BLaER1 treated with 17β-estradiol and CSF1 and Interleukin-3, amounts not matched to agents 10 nM and 100 nM (cell line): ENCODE measurements at regions not wholly inside any gene's neighbourhood (a gene's known extent, or its start where the extent isn't known, plus 50 kb on each side); places are given as distances from the start of the nearest gene placed in this dataset.

Experiments used
- H3K27ac ChIP-seq, 11 experiments: shearing (Covaris generic); formaldehyde crosslinking; 2 replicates each; pipeline ENCODE4 v1.8.1; 2022
- H3K27me3 ChIP-seq, 11 experiments: shearing (Covaris generic); formaldehyde crosslinking; 2 replicates each; pipeline ENCODE4 v1.8.1; 2022
- H3K36me3 ChIP-seq, 11 experiments: shearing (Covaris generic); formaldehyde crosslinking; 2 replicates each; pipeline ENCODE4 v1.8.1; 2022
- H3K4me1 ChIP-seq, 10 experiments: shearing (Covaris generic); formaldehyde crosslinking; 2 replicates each; pipeline ENCODE4 v1.8.1; 2022
- H3K4me2 ChIP-seq, 11 experiments: shearing (Covaris generic); formaldehyde crosslinking; 2 replicates each; pipeline ENCODE4 v1.8.1; 2022
- H3K4me3 ChIP-seq, 10 experiments: shearing (Covaris generic); formaldehyde crosslinking; 2 replicates each; pipeline ENCODE4 v1.8.1; 2022
- H3K9ac ChIP-seq, 11 experiments: shearing (Covaris generic); formaldehyde crosslinking; 2 replicates each; pipeline ENCODE4 v1.8.1; 2022
- H3K9me3 ChIP-seq, 11 experiments: shearing (Covaris generic); formaldehyde crosslinking; replicated peaks in 1 of 11; 2 replicates each; pipeline ENCODE4 v1.8.1; 2022
- H4K20me1 ChIP-seq, 11 experiments: shearing (Covaris generic); formaldehyde crosslinking; 2 replicates each; pipeline ENCODE4 v1.8.1; 2022
- Cebpa-rat ChIP-seq, 11 experiments: shearing (Covaris generic); IDR thresholded peaks; 2 replicates each; pipeline ENCODE4 v1.8.1; 2022

- Histone ChIP-seq H3K36me3 (no peaks in the 10 kb centered on the region), H3K9me3 (no peaks in the 10 kb centered on the region), H3K27me3 (no peaks in the 10 kb centered on the region), H3K4me1 (no peaks in the 10 kb centered on the region), H3K4me3 (no peak overlapping the region), H3K27ac (no peak overlapping the region), H3K4me2 (no peak overlapping the region), H4K20me1 (no peaks in the 10 kb centered on the region), H3K9ac (no peak overlapping the region)
- TF ChIP-seq Cebpa-rat (IDR thresholded peaks at IDR 0.05) = no peak
Measured at GRCh38 chr18:60951091-60951490, 382.1 kb upstream of the CDH20 start.

- H3K4me2 ChIP-seq = no peak overlapping the region
- no peak overlapping the region for H3K9ac ChIP-seq
- no peak overlapping the region for H3K27ac ChIP-seq
- no peaks in the 10 kb centered on the region for H3K27me3 ChIP-seq
- H4K20me1 ChIP-seq = no peaks in the 10 kb centered on the region
- no peaks in the 10 kb centered on the region for H3K9me3 ChIP-seq
- H3K36me3 ChIP-seq = no peaks in the 10 kb centered on the region
- H3K4me1 ChIP-seq = no peaks in the 10 kb centered on the region
- TF ChIP-seq Cebpa-rat (IDR thresholded peaks at IDR 0.05) = no peak
- no peak overlapping the region for H3K4me3 ChIP-seq
Measured at GRCh38 chr18:60962625-60963024, 370.6 kb upstream of the CDH20 start.

GRCh38 chr18:60965856-60966255, 367.4 kb upstream of the CDH20 start:
- no peak overlapping the region for H3K4me2 ChIP-seq
- no peak overlapping the region for H3K4me3 ChIP-seq
- H3K4me1 ChIP-seq = no peaks in the 10 kb centered on the region
- H3K27me3 ChIP-seq = no peaks in the 10 kb centered on the region
- H3K9me3 ChIP-seq = no peaks in the 10 kb centered on the region
- H3K9ac ChIP-seq = no peak overlapping the region
- no peak overlapping the region for H3K27ac ChIP-seq
- H4K20me1 ChIP-seq = no peaks in the 10 kb centered on the region
- no peaks in the 10 kb centered on the region for H3K36me3 ChIP-seq
- no peak for TF ChIP-seq Cebpa-rat (IDR thresholded peaks at IDR 0.05)

GRCh38 chr18:60966876-60967275, 366.4 kb upstream of the CDH20 start:
- no peak overlapping the region for H3K27ac ChIP-seq
- TF ChIP-seq Cebpa-rat (IDR thresholded peaks at IDR 0.05) = no peak
- H3K9ac ChIP-seq = no peak overlapping the region
- no peak overlapping the region for H3K4me3 ChIP-seq
- H3K4me1 ChIP-seq = no peaks in the 10 kb centered on the region
- no peaks in the 10 kb centered on the region for H3K9me3 ChIP-seq
- H4K20me1 ChIP-seq = no peaks in the 10 kb centered on the region
- no peaks in the 10 kb centered on the region for H3K27me3 ChIP-seq
- H3K4me2 ChIP-seq = no peak overlapping the region
- no peaks in the 10 kb centered on the region for H3K36me3 ChIP-seq

- no peak overlapping the region for H3K27ac ChIP-seq
- no peak overlapping the region for H3K4me2 ChIP-seq
- no peaks in the 10 kb centered on the region for H3K27me3 ChIP-seq
- no peak overlapping the region for H3K4me3 ChIP-seq
- no peak overlapping the region for H3K9ac ChIP-seq
- no peaks in the 10 kb centered on the region for H3K9me3 ChIP-seq
- H4K20me1 ChIP-seq = no peaks in the 10 kb centered on the region
- no peaks in the 10 kb centered on the region for H3K36me3 ChIP-seq
- H3K4me1 ChIP-seq = no peaks in the 10 kb centered on the region
- TF ChIP-seq Cebpa-rat (IDR thresholded peaks at IDR 0.05) = no peak
Measured at GRCh38 chr18:60975420-60975819, 357.8 kb upstream of the CDH20 start.

GRCh38 chr18:60976976-60977375, 356.3 kb upstream of the CDH20 start:
- H3K4me1 ChIP-seq = no peaks in the 10 kb centered on the region
- no peak overlapping the region for H3K4me2 ChIP-seq
- H3K9ac ChIP-seq = no peak overlapping the region
- no peak for TF ChIP-seq Cebpa-rat (IDR thresholded peaks at IDR 0.05)
- no peaks in the 10 kb centered on the region for H3K27me3 ChIP-seq
- H3K27ac ChIP-seq = no peak overlapping the region
- H4K20me1 ChIP-seq = no peaks in the 10 kb centered on the region
- H3K9me3 ChIP-seq = no peaks in the 10 kb centered on the region
- H3K4me3 ChIP-seq = no peak overlapping the region
- no peaks in the 10 kb centered on the region for H3K36me3 ChIP-seq

- Histone ChIP-seq H3K4me3 (no peak overlapping the region), H3K4me2 (no peak overlapping the region), H3K27me3 (no peaks in the 10 kb centered on the region), H3K36me3 (no peaks in the 10 kb centered on the region), H4K20me1 (no peaks in the 10 kb centered on the region), H3K4me1 (no peaks in the 10 kb centered on the region), H3K9me3 (no peaks in the 10 kb centered on the region), H3K27ac (no peak overlapping the region), H3K9ac (no peak overlapping the region)
- TF ChIP-seq Cebpa-rat (IDR thresholded peaks at IDR 0.05) = no peak
Measured at GRCh38 chr18:60978338-60978737, 354.9 kb upstream of the CDH20 start.

- Histone ChIP-seq H3K4me3 (no peak overlapping the region), H4K20me1 (no peaks in the 10 kb centered on the region), H3K9ac (no peak overlapping the region), H3K27me3 (no peaks in the 10 kb centered on the region), H3K36me3 (no peaks in the 10 kb centered on the region), H3K27ac (no peak overlapping the region), H3K9me3 (no peaks in the 10 kb centered on the region), H3K4me1 (no peaks in the 10 kb centered on the region), H3K4me2 (no peak overlapping the region)
- no peak for TF ChIP-seq Cebpa-rat (IDR thresholded peaks at IDR 0.05)
Measured at GRCh38 chr18:60980422-60981005, 352.7 kb upstream of the CDH20 start.

GRCh38 chr18:60981682-60982328, 351.4 kb upstream of the CDH20 start:
- Histone ChIP-seq H3K27ac (no peak overlapping the region), H3K4me3 (no peak overlapping the region), H3K9me3 (no peaks in the 10 kb centered on the region), H3K9ac (no peak overlapping the region), H3K4me2 (no peak overlapping the region), H3K36me3 (no peaks in the 10 kb centered on the region), H4K20me1 (no peaks in the 10 kb centered on the region), H3K27me3 (no peaks in the 10 kb centered on the region), H3K4me1 (no peaks in the 10 kb centered on the region)
- TF ChIP-seq Cebpa-rat (IDR thresholded peaks at IDR 0.05) = no peak

GRCh38 chr18:60982329-60982695, 350.9 kb upstream of the CDH20 start:
- H3K27ac ChIP-seq = no peak overlapping the region
- no peaks in the 10 kb centered on the region for H3K36me3 ChIP-seq
- H4K20me1 ChIP-seq = no peaks in the 10 kb centered on the region
- H3K4me1 ChIP-seq = no peaks in the 10 kb centered on the region
- no peak overlapping the region for H3K4me2 ChIP-seq
- H3K27me3 ChIP-seq = no peaks in the 10 kb centered on the region
- H3K4me3 ChIP-seq = no peak overlapping the region
- TF ChIP-seq Cebpa-rat (IDR thresholded peaks at IDR 0.05) = no peak
- H3K9ac ChIP-seq = no peak overlapping the region
- no peaks in the 10 kb centered on the region for H3K9me3 ChIP-seq
